K562 (cell line): ENCODE measurements at regions not wholly inside any gene's neighbourhood (a gene's known extent, or its start where the extent isn't known, plus 50 kb on each side); places are given as distances from the start of the nearest gene placed in this dataset.
A peak's percentile ranks its signal among the peaks of the same experiment; 100 is the strongest.
"Not testable (repeated sequence)": the region's sequence is repeated elsewhere in the genome, so short reads cannot be mapped to it uniquely, and the experiment has no call there.

Experiments used
- ATAC-seq: fragments of 200-7000 bp; cut with Tn5 transposase; 3 replicates; pipeline ENCODE4 v1.9.1; 2020; ENCODE audit warnings: moderate library complexity
- BruUV-seq: library from RNA; stranded (reverse); fragments of 400-500 nt; replicated peaks from 2 replicates; lab custom pipeline; 2021; lab: Mats Ljungman, UMichigan
- CTCF ChIA-PET: fragments of 300-600 bp; formaldehyde crosslinking; extraction: SDS; loops from one replicate; lab custom pipeline; 2021; ENCODE audit warnings: low intra/inter-chr PET ratio; lab: Yijun Ruan, JAX
- POLR2A ChIA-PET: fragments of 300-600, 350-650 bp; sonication (Branson Sonifier 250); formaldehyde crosslinking; extraction: SDS; loops from one replicate; lab custom pipeline; 2021; ENCODE audit warnings: antibody characterized with exemption, inconsistent platforms; lab: Yijun Ruan, JAX
- DNase-seq, 4 experiments: peaks; one replicate each; pipeline versions ENCODE4 v3.0.0 to v3.0.0-alpha.2; 2011 to 2018; ENCODE audit warnings: low spot score in 3 of 4, mixed read lengths in 3 of 4; ENCODE audit errors: extremely low read depth in 1 of 4
- FAIRE-seq: peaks from 2 replicates; lab custom pipeline; 2011; peaks lifted over from hg19 to GRCh38; lab: Jason Lieb, UNC
- H2AFZ ChIP-seq: 2 replicates; pipeline ENCODE4 v1.6.0; 2011; ENCODE audit warnings: low read depth, low read length, control low read depth, inconsistent platforms
- H3K27ac ChIP-seq: fragments of 200-600 bp; 3 replicates; pipeline ENCODE4 v1.8.0; 2011; ENCODE audit warnings: low read depth, mild to moderate bottlenecking, control low read depth, inconsistent platforms, low read length, moderate library complexity, mixed read lengths; ENCODE audit errors: extremely low read depth
- H3K27me3 ChIP-seq, 2 experiments: fragments of 300-600 bp in 1 of 2; 2 replicates in 1 of 2; 3 replicates in 1 of 2; pipeline versions ENCODE4 v1.6.0 to v1.8.0; 2011; ENCODE audit warnings: inconsistent platforms in 2 of 2, low read length in 2 of 2, mild to moderate bottlenecking in 1 of 2, mixed read lengths in 1 of 2, moderate library complexity in 1 of 2; ENCODE audit not compliant: control insufficient read depth in 2 of 2, insufficient read depth in 2 of 2
- H3K36me3 ChIP-seq: fragments of 300-600 bp; 3 replicates; pipeline ENCODE4 v1.8.0; 2011; ENCODE audit warnings: mild to moderate bottlenecking, low read length, inconsistent platforms; ENCODE audit not compliant: control insufficient read depth, insufficient read depth
- H3K4me1 ChIP-seq, 2 experiments: fragments of 200-600 bp in 1 of 2; replicated peaks in 1 of 2; 2 replicates in 1 of 2; 3 replicates in 1 of 2; pipeline versions ENCODE4 v1.5.1 to v1.8.0; 2011; ENCODE audit warnings: inconsistent platforms in 2 of 2, low read length in 2 of 2, mild to moderate bottlenecking in 1 of 2, mixed read lengths in 1 of 2, moderate library complexity in 1 of 2; ENCODE audit not compliant: control insufficient read depth in 2 of 2, insufficient read depth in 2 of 2
- H3K4me2 ChIP-seq: 2 replicates; pipeline ENCODE4 v1.6.1; 2011; ENCODE audit warnings: low read length, control low read depth, inconsistent platforms, mixed read lengths; ENCODE audit not compliant: insufficient read depth
- H3K4me3 ChIP-seq: fragments of 200-600 bp; sonication (generic), shearing (Covaris generic); 2 replicates; pipeline ENCODE4 v1.5.1; 2016; ENCODE audit warnings: control low read depth, inconsistent platforms
- H3K79me2 ChIP-seq: fragments of 200-600 bp; 3 replicates; pipeline ENCODE4 v1.8.0; 2011; ENCODE audit warnings: low read length, inconsistent platforms; ENCODE audit not compliant: control insufficient read depth, insufficient read depth
- H3K9ac ChIP-seq, 2 experiments: 2 replicates each; pipeline versions ENCODE4 v1.6.0 to v1.6.1; 2011; ENCODE audit warnings: low read depth in 2 of 2, low read length in 2 of 2, control low read depth in 1 of 2, inconsistent platforms in 1 of 2, mild to moderate bottlenecking in 1 of 2, mixed read lengths in 1 of 2; ENCODE audit not compliant: insufficient read depth in 1 of 2
- H3K9me1 ChIP-seq: one replicate; pipeline ENCODE4 v1.6.0; 2011; ENCODE audit warnings: inconsistent platforms, mild to moderate bottlenecking, low read length, moderate library complexity; ENCODE audit not compliant: control insufficient read depth, insufficient read depth
- H3K9me3 ChIP-seq: replicated peaks from 2 replicates; pipeline ENCODE4 v1.5.1; 2011; ENCODE audit warnings: low read depth, low read length, inconsistent platforms; ENCODE audit not compliant: control insufficient read depth, insufficient read depth
- H4K20me1 ChIP-seq: replicated peaks from 2 replicates; pipeline ENCODE4 v1.6.1; 2011; ENCODE audit warnings: low read length, inconsistent platforms, mixed read lengths; ENCODE audit not compliant: control insufficient read depth, insufficient read depth
- L3MBTL2 ChIP-seq: fragments of 450-650 bp; IDR thresholded peaks from 2 replicates; pipeline ENCODE4 v1.6.1; 2016; ENCODE audit warnings: mild to moderate bottlenecking, moderate library complexity
- RAD21 ChIP-seq, 2 experiments: fragments of 250-450 bp in 1 of 2; fragments of 450-650 bp in 1 of 2; sonication (Bioruptor Pico) in 1 of 2; formaldehyde crosslinking in 1 of 2; IDR thresholded peaks in 1 of 2; conservative IDR thresholded peaks in 1 of 2; 2 replicates each; pipeline versions ENCODE4 v1.4.0 to v1.8.0; 2020 to 2022; ENCODE audit warnings: mild to moderate bottlenecking in 2 of 2, moderate library complexity in 1 of 2
- ZNF780A ChIP-seq: fragments of 250-450 bp; sonication (Bioruptor Pico); IDR thresholded peaks from 2 replicates; pipeline ENCODE4 v1.5.0; 2021; ENCODE audit warnings: mild to moderate bottlenecking
- WGBS: fragments of 100-300 bp; shearing (Covaris generic); methylation state at CpG from one replicate; pipeline ENCODE4 v1.1.6; 2016; ENCODE audit warnings: low coverage, mixed read lengths; ENCODE audit not compliant: insufficient coverage; ENCODE audit errors: missing lambda C conversion rate; 5-methylcytosine and 5-hydroxymethylcytosine counted together
- in situ Hi-C: fragments of 300-500 bp; cut with MboI; formaldehyde crosslinking; loops from 4 replicates; pipeline ENCODE4 v1.15.0; 2018; ENCODE audit warnings: inconsistent platforms, mixed read lengths
- intact Hi-C: fragments of 100-400 bp; cut with micrococcal nuclease; formaldehyde crosslinking; loops from 2 replicates; pipeline ENCODE4 v1.14.2; 2022
- TF ChIP-seq, protein P1 (sequence below): sonication (generic); formaldehyde crosslinking; IDR thresholded peaks from 2 replicates; pipeline ENCODE4 v1.5.0; 2020; ENCODE audit warnings: missing genetic modification reagents
- TF ChIP-seq, protein P2 (sequence below), 2 experiments: fragments of 450-650 bp in 1 of 2; sonication (generic) in 1 of 2; formaldehyde crosslinking in 1 of 2; IDR thresholded peaks; 2 replicates each; pipeline versions ENCODE4 v1.7.1 to v1.9.0; 2016 to 2022; ENCODE audit warnings: inconsistent platforms in 1 of 2, mild to moderate bottlenecking in 1 of 2, missing genetic modification reagents in 1 of 2

DNA sequence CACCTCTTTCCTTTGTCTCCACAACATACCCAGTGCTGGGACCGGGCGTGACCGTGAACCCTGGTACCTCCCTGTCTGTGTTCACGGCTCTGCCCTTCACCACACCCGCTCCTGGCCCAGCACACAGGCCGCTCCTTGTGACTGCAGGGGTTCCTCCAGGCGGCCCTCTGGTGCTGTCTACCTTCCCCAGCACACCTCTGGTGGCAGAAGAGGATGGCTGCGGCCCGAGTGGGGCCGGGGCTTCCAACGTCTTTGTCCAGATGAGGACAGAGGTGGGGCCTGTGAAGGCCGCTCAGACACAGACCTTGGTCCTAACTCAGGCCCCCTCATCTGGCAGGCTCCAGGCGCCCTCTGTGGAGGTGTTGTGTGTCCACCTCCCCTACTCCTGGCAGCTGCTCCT lies 55.4 kb upstream of the SGMS1 start:
- POLR2A ChIA-PET = no interaction called here

DNA sequence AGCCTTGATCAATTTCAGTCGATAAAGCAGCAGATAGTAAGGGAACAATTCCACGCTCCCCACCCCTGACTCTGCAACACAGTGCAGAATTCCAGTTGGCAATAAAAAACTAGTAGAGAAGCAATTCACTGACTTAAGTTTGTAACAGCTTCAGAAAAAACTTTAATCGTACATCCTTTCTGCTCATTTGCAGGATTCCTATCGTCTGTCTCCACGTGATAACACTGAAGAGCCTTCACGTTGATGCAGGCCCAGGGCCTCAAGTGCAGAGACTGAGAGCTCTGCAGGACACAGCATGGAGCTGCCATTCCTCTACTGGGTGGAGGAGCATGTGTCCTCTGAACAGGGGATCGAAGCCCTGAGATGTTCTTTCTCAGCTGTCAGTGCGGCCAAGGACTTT lies 51.8 kb upstream of the SGMS1 start:
- FAIRE-seq, H3K4me2 ChIP-seq, H3K9me1 ChIP-seq, POLR2A ChIA-PET, H3K27ac ChIP-seq, in situ Hi-C loops, H3K36me3 ChIP-seq, H3K9ac ChIP-seq, H3K4me3 ChIP-seq, H2AFZ ChIP-seq, H4K20me1 ChIP-seq, DNase-seq, H3K27me3 ChIP-seq, H3K79me2 ChIP-seq, H3K4me1 ChIP-seq, BruUV-seq, H3K9me3 ChIP-seq, intact Hi-C loops, ATAC-seq, CTCF ChIA-PET: not testable (repeated sequence)
- WGBS = 7% methylated on average over 6 of the region's 8 CpGs
- TF ChIP-seq, protein P1, sequence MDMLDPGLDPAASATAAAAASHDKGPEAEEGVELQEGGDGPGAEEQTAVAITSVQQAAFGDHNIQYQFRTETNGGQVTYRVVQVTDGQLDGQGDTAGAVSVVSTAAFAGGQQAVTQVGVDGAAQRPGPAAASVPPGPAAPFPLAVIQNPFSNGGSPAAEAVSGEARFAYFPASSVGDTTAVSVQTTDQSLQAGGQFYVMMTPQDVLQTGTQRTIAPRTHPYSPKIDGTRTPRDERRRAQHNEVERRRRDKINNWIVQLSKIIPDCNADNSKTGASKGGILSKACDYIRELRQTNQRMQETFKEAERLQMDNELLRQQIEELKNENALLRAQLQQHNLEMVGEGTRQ = 0 out of 2 replicates have a peak, but pooled peaks have one; percentile 20
- TF ChIP-seq, protein P2, sequence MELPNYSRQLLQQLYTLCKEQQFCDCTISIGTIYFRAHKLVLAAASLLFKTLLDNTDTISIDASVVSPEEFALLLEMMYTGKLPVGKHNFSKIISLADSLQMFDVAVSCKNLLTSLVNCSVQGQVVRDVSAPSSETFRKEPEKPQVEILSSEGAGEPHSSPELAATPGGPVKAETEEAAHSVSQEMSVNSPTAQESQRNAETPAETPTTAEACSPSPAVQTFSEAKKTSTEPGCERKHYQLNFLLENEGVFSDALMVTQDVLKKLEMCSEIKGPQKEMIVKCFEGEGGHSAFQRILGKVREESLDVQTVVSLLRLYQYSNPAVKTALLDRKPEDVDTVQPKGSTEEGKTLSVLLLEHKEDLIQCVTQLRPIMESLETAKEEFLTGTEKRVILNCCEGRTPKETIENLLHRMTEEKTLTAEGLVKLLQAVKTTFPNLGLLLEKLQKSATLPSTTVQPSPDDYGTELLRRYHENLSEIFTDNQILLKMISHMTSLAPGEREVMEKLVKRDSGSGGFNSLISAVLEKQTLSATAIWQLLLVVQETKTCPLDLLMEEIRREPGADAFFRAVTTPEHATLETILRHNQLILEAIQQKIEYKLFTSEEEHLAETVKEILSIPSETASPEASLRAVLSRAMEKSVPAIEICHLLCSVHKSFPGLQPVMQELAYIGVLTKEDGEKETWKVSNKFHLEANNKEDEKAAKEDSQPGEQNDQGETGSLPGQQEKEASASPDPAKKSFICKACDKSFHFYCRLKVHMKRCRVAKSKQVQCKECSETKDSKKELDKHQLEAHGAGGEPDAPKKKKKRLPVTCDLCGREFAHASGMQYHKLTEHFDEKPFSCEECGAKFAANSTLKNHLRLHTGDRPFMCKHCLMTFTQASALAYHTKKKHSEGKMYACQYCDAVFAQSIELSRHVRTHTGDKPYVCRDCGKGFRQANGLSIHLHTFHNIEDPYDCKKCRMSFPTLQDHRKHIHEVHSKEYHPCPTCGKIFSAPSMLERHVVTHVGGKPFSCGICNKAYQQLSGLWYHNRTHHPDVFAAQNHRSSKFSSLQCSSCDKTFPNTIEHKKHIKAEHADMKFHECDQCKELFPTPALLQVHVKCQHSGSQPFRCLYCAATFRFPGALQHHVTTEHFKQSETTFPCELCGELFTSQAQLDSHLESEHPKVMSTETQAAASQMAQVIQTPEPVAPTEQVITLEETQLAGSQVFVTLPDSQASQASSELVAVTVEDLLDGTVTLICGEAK (IDR thresholded peaks at IDR 0.05) = peak; percentile 87
- TF ChIP-seq, protein P2 (CRISPR knock-in tag; IDR thresholded peaks at IDR 0.05) = peak; percentile 74
- TF ChIP-seq L3MBTL2 = peak; percentile 54

More for the DNA sequence above, 55.4 kb upstream of the SGMS1 start:
- no peak overlapping the region for H3K9ac ChIP-seq
- H3K27ac ChIP-seq = no peak overlapping the region
- intact Hi-C loops = no loop called here
- no peak overlapping the region for H3K4me2 ChIP-seq
- CTCF ChIA-PET = no interaction called here
- H3K27me3 ChIP-seq = peaks cover 0 to 6% of the 10 kb centered on the region in 2 experiments; a peak in 1 of 5 replicates
- H3K36me3 ChIP-seq = no peaks in the 10 kb centered on the region
- peaks cover 0 to 17% of the 10 kb centered on the region in 2 experiments; a peak in 2 of 5 replicates for H3K4me1 ChIP-seq
- H4K20me1 ChIP-seq = no peaks in the 10 kb centered on the region
- 33% methylated on average over 10 of the region's 13 CpGs for WGBS
- no peak overlapping the region for H3K4me3 ChIP-seq
- no peak overlapping the region for H2AFZ ChIP-seq
- in situ Hi-C loops = no loop called here
- no peaks in the 10 kb centered on the region for H3K79me2 ChIP-seq
- TF ChIP-seq ZNF780A (no peak), RAD21 (CRISPR knock-in tag; conservative IDR thresholded peaks at IDR 0.05 in 1 of 2, IDR thresholded peaks at IDR 0.05 in 1 of 2) (0 out of 4 replicates have a peak, but pooled peaks of 1 of the 2 experiments have one; percentile 3)
- no peak for FAIRE-seq
- H3K9me1 ChIP-seq = no peaks in the 10 kb centered on the region
- no peaks in the 10 kb centered on the region for H3K9me3 ChIP-seq
- no TSS peak for BruUV-seq
- no peak for DNase-seq
- ATAC-seq = no peak
